C4-2B (cell line): ENCODE measurements at regions not wholly inside any gene's neighbourhood (a gene's known extent, or its start where the extent isn't known, plus 50 kb on each side); places are given as distances from the start of the nearest gene placed in this dataset.
"Not testable (repeated sequence)": the region's sequence is repeated elsewhere in the genome, so short reads cannot be mapped to it uniquely, and the experiment has no call there.

ENCODE experiments used
- H3K27ac ChIP-seq: fragments of 450-650 bp; 2 replicates; pipeline ENCODE4 v1.5.1; 2017
- CTCF ChIP-seq: fragments of 450-650 bp; conservative IDR thresholded peaks from 2 replicates; pipeline ENCODE4 v1.5.1; 2017; ENCODE audit warnings: mild to moderate bottlenecking
- ZFX ChIP-seq: fragments of 450-650 bp; IDR thresholded peaks from 2 replicates; pipeline ENCODE4 v1.6.1; 2017

GRCh38 chr1:173333581-173333980, 126.5 kb upstream of the TNFSF4 start:
- H3K27ac ChIP-seq, result no peak overlapping the region
- TF ChIP-seq ZFX (no peak), CTCF (no peak)

GRCh38 chr1:173337126-173337525, 130.0 kb upstream of the TNFSF4 start:
- no peak for TF ChIP-seq ZFX
- no peak for TF ChIP-seq CTCF

GRCh38 chr1:173341307-173341706, 134.2 kb upstream of the TNFSF4 start:
- TF ChIP-seq ZFX (no peak), CTCF (no peak)
- H3K27ac ChIP-seq, result no peak overlapping the region

More at GRCh38 chr1:173337126-173337525, 130.0 kb upstream of the TNFSF4 start:
- H3K27ac ChIP-seq, result no peak overlapping the region

- TF ChIP-seq ZFX (no peak), CTCF (no peak)
- H3K27ac ChIP-seq, result no peak overlapping the region
Observed at GRCh38 chr1:173341971-173342370, 134.8 kb upstream of the TNFSF4 start.

GRCh38 chr1:173342736-173343135, 134.4 kb upstream of the PRDX6 start:
- H3K27ac ChIP-seq, result no peak overlapping the region
- TF ChIP-seq ZFX (no peak), CTCF (no peak)

GRCh38 chr1:173344034-173344743, 132.9 kb upstream of the PRDX6 start:
- TF ChIP-seq CTCF, result no peak
- no peak overlapping the region for H3K27ac ChIP-seq

GRCh38 chr1:173347282-173347818, 129.8 kb upstream of the PRDX6 start:
- TF ChIP-seq CTCF, result no peak
- no peak for TF ChIP-seq ZFX
- no peak overlapping the region for H3K27ac ChIP-seq

GRCh38 chr1:173352635-173353034, 124.5 kb upstream of the PRDX6 start:
- not testable (repeated sequence) for H3K27ac ChIP-seq
